ENCODE measurements at regions not wholly inside any gene's neighbourhood (a gene's known extent, or its start where the extent isn't known, plus 50 kb on each side); places are given as distances from the start of the nearest gene placed in this dataset.
"Not testable (repeated sequence)": the region's sequence is repeated elsewhere in the genome, so short reads cannot be mapped to it uniquely, and the experiment has no call there.

DNA sequence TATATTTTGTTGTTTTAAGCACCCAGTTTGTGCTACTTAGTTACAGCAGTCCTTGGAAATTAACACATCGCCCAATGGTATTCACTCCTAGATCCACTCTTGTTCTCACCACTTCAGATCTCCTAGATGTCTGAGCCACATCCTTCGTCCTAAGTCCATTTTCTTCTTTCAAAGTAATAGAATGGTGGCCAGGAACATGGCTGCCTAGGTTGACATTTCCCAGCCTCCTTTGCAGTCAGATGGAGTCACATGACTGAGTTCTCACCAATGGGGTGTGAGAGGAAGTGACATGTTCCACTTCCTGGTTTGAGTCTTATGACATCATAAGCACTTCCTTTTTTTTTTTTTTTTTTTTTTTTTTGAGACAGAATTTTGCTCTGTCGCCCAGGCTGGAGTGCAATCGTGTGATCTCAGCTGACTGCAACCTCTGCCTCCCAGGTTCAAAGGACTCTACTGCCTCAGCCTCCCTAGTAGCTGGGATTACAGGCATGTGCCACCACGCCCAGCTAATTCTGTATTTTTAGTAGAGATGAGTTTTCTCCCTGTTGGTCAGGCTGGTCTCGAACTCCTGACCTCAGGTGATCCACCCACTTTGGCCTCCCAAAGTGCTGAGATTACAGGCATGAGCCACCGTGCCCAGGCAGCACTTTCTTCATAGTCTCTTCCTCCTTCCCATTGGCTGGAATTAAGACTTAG lies 91.7 kb upstream of the MRI1 start:
- H2AFZ ChIP-seq (ENCODE audit: low read depth, low read length, poor library complexity, severe bottlenecking); BruUV-seq (replicated peaks): not testable (repeated sequence)
- DNase-seq (ENCODE audit: low read depth, low spot score) = peak; percentile 81

DNA sequence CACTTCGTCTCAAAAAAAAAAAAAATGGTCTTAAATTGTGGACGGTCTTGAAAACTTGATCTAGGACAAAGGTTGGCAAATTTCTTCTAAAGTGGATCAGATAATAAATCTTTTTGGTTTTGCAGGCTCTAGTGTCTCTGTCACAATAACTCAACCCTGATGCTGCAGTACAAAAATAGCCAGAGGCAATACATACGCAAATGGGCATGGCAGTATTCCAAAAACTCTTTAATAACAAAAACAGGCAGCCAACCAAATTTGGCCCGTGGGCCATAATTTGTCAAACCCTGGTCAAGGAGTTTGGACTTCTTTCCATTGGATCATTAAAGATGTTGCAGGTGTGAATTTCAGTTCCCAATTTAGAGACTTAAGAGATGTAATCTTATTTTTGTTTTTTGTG lies 93.5 kb upstream of the MRI1 start:
- TF ChIP-seq FOSL1 (IDR thresholded peaks at IDR 0.05; ENCODE audit: low read depth) = no peak
- TF ChIP-seq ELF1 (IDR thresholded peaks at IDR 0.05; ENCODE audit: borderline replicate concordance, low read depth) = no peak
- TF ChIP-seq YY1 (IDR thresholded peaks at IDR 0.05; ENCODE audit: extremely low read depth, insufficient replicate concordance, low read depth, low read length) = no peak
- TF ChIP-seq CBX3 (IDR thresholded peaks at IDR 0.05; ENCODE audit: low read depth) = no peak
- TF ChIP-seq, protein P1, sequence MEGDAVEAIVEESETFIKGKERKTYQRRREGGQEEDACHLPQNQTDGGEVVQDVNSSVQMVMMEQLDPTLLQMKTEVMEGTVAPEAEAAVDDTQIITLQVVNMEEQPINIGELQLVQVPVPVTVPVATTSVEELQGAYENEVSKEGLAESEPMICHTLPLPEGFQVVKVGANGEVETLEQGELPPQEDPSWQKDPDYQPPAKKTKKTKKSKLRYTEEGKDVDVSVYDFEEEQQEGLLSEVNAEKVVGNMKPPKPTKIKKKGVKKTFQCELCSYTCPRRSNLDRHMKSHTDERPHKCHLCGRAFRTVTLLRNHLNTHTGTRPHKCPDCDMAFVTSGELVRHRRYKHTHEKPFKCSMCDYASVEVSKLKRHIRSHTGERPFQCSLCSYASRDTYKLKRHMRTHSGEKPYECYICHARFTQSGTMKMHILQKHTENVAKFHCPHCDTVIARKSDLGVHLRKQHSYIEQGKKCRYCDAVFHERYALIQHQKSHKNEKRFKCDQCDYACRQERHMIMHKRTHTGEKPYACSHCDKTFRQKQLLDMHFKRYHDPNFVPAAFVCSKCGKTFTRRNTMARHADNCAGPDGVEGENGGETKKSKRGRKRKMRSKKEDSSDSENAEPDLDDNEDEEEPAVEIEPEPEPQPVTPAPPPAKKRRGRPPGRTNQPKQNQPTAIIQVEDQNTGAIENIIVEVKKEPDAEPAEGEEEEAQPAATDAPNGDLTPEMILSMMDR (IDR thresholded peaks at IDR 0.05 in 2 of 3, conservative IDR thresholded peaks at IDR 0.05 in 1 of 3; ENCODE audit: borderline replicate concordance in 1 of 3, insufficient read depth in 1 of 3, low read depth in 2 of 3, low read length in 2 of 3) = no peak
- no peak for TF ChIP-seq EZH2 (IDR thresholded peaks at IDR 0.05)
- TF ChIP-seq, protein P2, sequence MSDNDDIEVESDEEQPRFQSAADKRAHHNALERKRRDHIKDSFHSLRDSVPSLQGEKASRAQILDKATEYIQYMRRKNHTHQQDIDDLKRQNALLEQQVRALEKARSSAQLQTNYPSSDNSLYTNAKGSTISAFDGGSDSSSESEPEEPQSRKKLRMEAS (IDR thresholded peaks at IDR 0.05) = no peak
- TF ChIP-seq RAD21 (IDR thresholded peaks at IDR 0.05; ENCODE audit: low read depth) = no peak
- no peak for TF ChIP-seq EGR1 (IDR thresholded peaks at IDR 0.05; ENCODE audit: low read depth)
- ATAC-seq (no peak), DNase-seq (ENCODE audit: low read depth, low spot score) (no peak)
- Histone ChIP-seq H4K20me1 (ENCODE audit: insufficient read depth) (no peaks in the 10 kb centered on the region), H3K9me3 (ENCODE audit: control insufficient read depth in 1 of 2, insufficient read depth in 1 of 2, low read depth in 1 of 2, low read length in 2 of 2) (no peaks in the 10 kb centered on the region), H3K9me2 (ENCODE audit: insufficient read depth) (no peaks in the 10 kb centered on the region), H3K36me3 (ENCODE audit: control insufficient read depth in 1 of 2, insufficient read depth in 2 of 2, low read length in 2 of 2) (no peaks in the 10 kb centered on the region), H3K4me1 (ENCODE audit: control insufficient read depth in 1 of 2, insufficient read depth in 2 of 2, low read length in 2 of 2) (peaks cover 0 to 6% of the 10 kb centered on the region in 2 experiments; a peak in 2 of 4 replicates), H3K4me2 (ENCODE audit: low read length) (no peak overlapping the region), H3K79me2 (ENCODE audit: insufficient read depth, low read length) (no peaks in the 10 kb centered on the region), H3K27ac (ENCODE audit: low read depth, low read length) (no peak overlapping the region), H3K27me3 (ENCODE audit: insufficient read depth, low read length) (no peaks in the 10 kb centered on the region), H3K4me3 (replicated peaks in 1 of 2; ENCODE audit: low read depth in 1 of 2, low read length in 2 of 2) (no peak overlapping the region), H3K9ac (ENCODE audit: low read length) (no peak overlapping the region), H2AFZ (ENCODE audit: low read depth, low read length, poor library complexity, severe bottlenecking) (no peak overlapping the region)
- intact Hi-C loops (cut with micrococcal nuclease) = no loop called here
- POLR2A ChIA-PET = no interaction called here
- RAD21 ChIA-PET (ENCODE audit: low non-redundant PET in 1 of 2, low total read pairs in 2 of 2, uncharacterized antibody in 2 of 2, unreplicated experiment in 2 of 2) = no interaction called here
- BruUV-seq (replicated peaks) = no TSS peak
- CTCF ChIA-PET = no interaction called here

More for the DNA sequence above, 91.7 kb upstream of the MRI1 start:
- POLR2A ChIA-PET; H3K9me3 ChIP-seq (ENCODE audit: control insufficient read depth in 1 of 2, insufficient read depth in 1 of 2, low read depth in 1 of 2, low read length in 2 of 2); intact Hi-C loops (cut with micrococcal nuclease); H3K27me3 ChIP-seq (ENCODE audit: insufficient read depth, low read length); RAD21 ChIA-PET (ENCODE audit: low non-redundant PET in 1 of 2, low total read pairs in 2 of 2, uncharacterized antibody in 2 of 2, unreplicated experiment in 2 of 2); H4K20me1 ChIP-seq (ENCODE audit: insufficient read depth); H3K79me2 ChIP-seq (ENCODE audit: insufficient read depth, low read length); H3K36me3 ChIP-seq (ENCODE audit: control insufficient read depth in 1 of 2, insufficient read depth in 2 of 2, low read length in 2 of 2); H3K9me2 ChIP-seq (ENCODE audit: insufficient read depth); CTCF ChIA-PET; H3K9ac ChIP-seq (ENCODE audit: low read length): not testable (repeated sequence)
- peaks cover 0 to 10% of the 10 kb centered on the region in 2 experiments; a peak in 2 of 4 replicates for H3K4me1 ChIP-seq (ENCODE audit: control insufficient read depth in 1 of 2, insufficient read depth in 2 of 2, low read length in 2 of 2)
- peak overlapping the region; percentile 19 to 43 for H3K4me3 ChIP-seq (replicated peaks in 1 of 2; ENCODE audit: low read depth in 1 of 2, low read length in 2 of 2)
- peak overlapping the region; percentile 34 for H3K27ac ChIP-seq (ENCODE audit: low read depth, low read length)
- peak overlapping the region; percentile 39 for H3K4me2 ChIP-seq (ENCODE audit: low read length)
- peak; percentile 77 for ATAC-seq
- peak; percentile 50; the same call in 1 of the 2 replicates for TF ChIP-seq CBX3 (IDR thresholded peaks at IDR 0.05; ENCODE audit: low read depth)
- TF ChIP-seq ELF1 (IDR thresholded peaks at IDR 0.05; ENCODE audit: borderline replicate concordance, low read depth) = peak; percentile 70
- TF ChIP-seq SP1 (IDR thresholded peaks at IDR 0.05; ENCODE audit: low read depth) = peak; percentile 32; the same call in 1 of the 2 replicates
- peak; percentile 81 for TF ChIP-seq YY1 (IDR thresholded peaks at IDR 0.05; ENCODE audit: extremely low read depth, insufficient replicate concordance, low read depth, low read length)
